ENCODE measurements at regions not wholly inside any gene's neighbourhood (a gene's known extent, or its start where the extent isn't known, plus 50 kb on each side); places are given as distances from the start of the nearest gene placed in this dataset.

DNA sequence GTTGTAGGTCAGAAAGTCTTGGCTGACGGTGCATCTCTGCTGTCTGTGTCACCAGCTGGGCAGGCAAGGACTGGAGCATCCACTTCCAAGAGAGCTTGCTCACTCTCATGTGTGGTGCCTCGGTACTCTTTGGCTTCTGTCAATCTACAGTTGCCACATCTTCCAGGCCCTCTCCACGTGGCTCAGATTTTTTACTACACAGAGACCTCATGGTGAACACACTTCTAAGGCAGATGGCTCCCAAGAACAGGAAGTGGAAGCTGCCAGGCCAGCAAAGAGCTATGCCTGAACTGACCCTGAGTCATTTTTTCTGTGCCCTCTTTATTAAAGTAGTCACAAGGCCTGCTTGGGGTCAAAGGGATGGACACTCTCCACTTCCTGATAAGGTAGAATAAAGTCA is 351.5 kb upstream of the AUTS2 start:
- TF ChIP-seq, protein P1, sequence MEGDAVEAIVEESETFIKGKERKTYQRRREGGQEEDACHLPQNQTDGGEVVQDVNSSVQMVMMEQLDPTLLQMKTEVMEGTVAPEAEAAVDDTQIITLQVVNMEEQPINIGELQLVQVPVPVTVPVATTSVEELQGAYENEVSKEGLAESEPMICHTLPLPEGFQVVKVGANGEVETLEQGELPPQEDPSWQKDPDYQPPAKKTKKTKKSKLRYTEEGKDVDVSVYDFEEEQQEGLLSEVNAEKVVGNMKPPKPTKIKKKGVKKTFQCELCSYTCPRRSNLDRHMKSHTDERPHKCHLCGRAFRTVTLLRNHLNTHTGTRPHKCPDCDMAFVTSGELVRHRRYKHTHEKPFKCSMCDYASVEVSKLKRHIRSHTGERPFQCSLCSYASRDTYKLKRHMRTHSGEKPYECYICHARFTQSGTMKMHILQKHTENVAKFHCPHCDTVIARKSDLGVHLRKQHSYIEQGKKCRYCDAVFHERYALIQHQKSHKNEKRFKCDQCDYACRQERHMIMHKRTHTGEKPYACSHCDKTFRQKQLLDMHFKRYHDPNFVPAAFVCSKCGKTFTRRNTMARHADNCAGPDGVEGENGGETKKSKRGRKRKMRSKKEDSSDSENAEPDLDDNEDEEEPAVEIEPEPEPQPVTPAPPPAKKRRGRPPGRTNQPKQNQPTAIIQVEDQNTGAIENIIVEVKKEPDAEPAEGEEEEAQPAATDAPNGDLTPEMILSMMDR (IDR thresholded peaks at IDR 0.05; ENCODE audit: borderline replicate concordance, extremely low read depth, low read length, poor library complexity, severe bottlenecking), result no peak
- no peak for TF ChIP-seq EZH2 (IDR thresholded peaks at IDR 0.05; ENCODE audit: borderline replicate concordance, low read depth, low read length, severe bottlenecking)

All from DND-41 (cell line).